ENCODE measurements at regions not wholly inside any gene's neighbourhood (a gene's known extent, or its start where the extent isn't known, plus 50 kb on each side); places are given as distances from the start of the nearest gene placed in this dataset.

- no peak for DNase-seq (ENCODE audit: low read depth)
- no peak for TF ChIP-seq CTCF (IDR thresholded peaks at IDR 0.05; ENCODE audit: control insufficient read depth, extremely low read depth, insufficient read depth)
- H3K4me3 ChIP-seq (ENCODE audit: low read depth, low read length): no peak overlapping the region
Measured at GRCh38 chr6:113168057-113168456, 689.1 kb upstream of the MARCKS start.

- DNase-seq (ENCODE audit: low read depth): no peak
- no peak overlapping the region for H3K4me3 ChIP-seq (ENCODE audit: low read depth, low read length)
- TF ChIP-seq CTCF (IDR thresholded peaks at IDR 0.05; ENCODE audit: control insufficient read depth, extremely low read depth, insufficient read depth): no peak
Measured at GRCh38 chr6:113169484-113169883, 687.7 kb upstream of the MARCKS start.

- DNase-seq (ENCODE audit: low read depth): no peak
- TF ChIP-seq CTCF (IDR thresholded peaks at IDR 0.05; ENCODE audit: control insufficient read depth, extremely low read depth, insufficient read depth): no peak
- no peak overlapping the region for H3K4me3 ChIP-seq (ENCODE audit: low read depth, low read length)
Measured at GRCh38 chr6:113170454-113170853, 686.7 kb upstream of the MARCKS start.

- no peak for TF ChIP-seq CTCF (IDR thresholded peaks at IDR 0.05; ENCODE audit: control insufficient read depth, extremely low read depth, insufficient read depth)
- DNase-seq (ENCODE audit: low read depth): no peak
- H3K4me3 ChIP-seq (ENCODE audit: low read depth, low read length): no peak overlapping the region
Measured at GRCh38 chr6:113171882-113172281, 685.3 kb upstream of the MARCKS start.

- no peak for TF ChIP-seq CTCF (IDR thresholded peaks at IDR 0.05; ENCODE audit: control insufficient read depth, extremely low read depth, insufficient read depth)
- H3K4me3 ChIP-seq (ENCODE audit: low read depth, low read length): no peak overlapping the region
- DNase-seq (ENCODE audit: low read depth): no peak
Measured at GRCh38 chr6:113172531-113172966, 684.6 kb upstream of the MARCKS start.

- H3K4me3 ChIP-seq (ENCODE audit: low read depth, low read length): no peak overlapping the region
- TF ChIP-seq CTCF (IDR thresholded peaks at IDR 0.05; ENCODE audit: control insufficient read depth, extremely low read depth, insufficient read depth): no peak
- no peak for DNase-seq (ENCODE audit: low read depth)
Measured at GRCh38 chr6:113178349-113178748, 678.8 kb upstream of the MARCKS start.

- TF ChIP-seq CTCF (IDR thresholded peaks at IDR 0.05; ENCODE audit: control insufficient read depth, extremely low read depth, insufficient read depth): no peak
- no peak overlapping the region for H3K4me3 ChIP-seq (ENCODE audit: low read depth, low read length)
- DNase-seq (ENCODE audit: low read depth): no peak
Measured at GRCh38 chr6:113181164-113181563, 676.0 kb upstream of the MARCKS start.
